ENCODE measurements at regions not wholly inside any gene's neighbourhood (a gene's known extent, or its start where the extent isn't known, plus 50 kb on each side); places are given as distances from the start of the nearest gene placed in this dataset.

- H4K20me1 ChIP-seq (ENCODE audit: control insufficient read depth, insufficient read depth, insufficient read length), result no peaks in the 10 kb centered on the region
These were observed 120.0 kb upstream of the EGFL6 start for GRCh38 chrX:13449441-13449840.

More at GRCh38 chrX:13449441-13449840, 120.0 kb upstream of the EGFL6 start:
- Histone ChIP-seq H2BK120ac (ENCODE audit: low read depth, low read length, poor library complexity, severe bottlenecking) (no peak overlapping the region), H3K4me1 (ENCODE audit: insufficient read depth, low read length) (no peaks in the 10 kb centered on the region), H4K91ac (ENCODE audit: insufficient read length, low read depth, low read length) (no peak overlapping the region), H3K23ac (ENCODE audit: insufficient read length, low read depth, low read length) (no peak overlapping the region), H2BK5ac (ENCODE audit: insufficient read length, low read length) (no peak overlapping the region), H4K8ac (replicated peaks; ENCODE audit: insufficient read length, low read depth, low read length) (no peak overlapping the region), H4K5ac (ENCODE audit: insufficient read length, low read depth, low read length) (no peak overlapping the region), H3K18ac (ENCODE audit: insufficient read length, low read depth, low read length) (no peak overlapping the region), H3K9ac (ENCODE audit: extremely low read depth, insufficient read length, low read length) (no peak overlapping the region), H3K14ac (ENCODE audit: insufficient read depth, low read length) (no peak overlapping the region), H3K23me2 (ENCODE audit: insufficient read length, low read depth, low read length, poor library complexity, severe bottlenecking) (no peaks in the 10 kb centered on the region), H2BK20ac (ENCODE audit: low read depth, low read length, poor library complexity, severe bottlenecking) (no peak overlapping the region), H3K4ac (ENCODE audit: low read depth, low read length) (no peak overlapping the region), H2BK12ac (ENCODE audit: insufficient read length, low read depth, low read length) (no peak overlapping the region), H3K9me3 (ENCODE audit: control insufficient read depth, low read depth, low read length) (no peaks in the 10 kb centered on the region), H3K4me2 (ENCODE audit: insufficient read depth, insufficient read length, low read length) (no peak overlapping the region), H2AK5ac (ENCODE audit: insufficient read length, low read length) (no peak overlapping the region), H2AFZ (ENCODE audit: low read length) (no peak overlapping the region), H3T11ph (ENCODE audit: low read length) (no peak overlapping the region), H3K27me3 (ENCODE audit: insufficient read depth, low read length) (no peaks in the 10 kb centered on the region), H3K56ac (ENCODE audit: insufficient read length, low read depth, low read length) (no peak overlapping the region), H3K79me2 (ENCODE audit: insufficient read depth, low read length) (no peaks in the 10 kb centered on the region), H2BK15ac (ENCODE audit: low read depth, low read length) (no peak overlapping the region), H3K79me1 (ENCODE audit: insufficient read depth, low read depth, low read length, poor library complexity, severe bottlenecking) (no peaks in the 10 kb centered on the region), H3K27ac (ENCODE audit: insufficient read length, low read depth, low read length) (no peak overlapping the region)
- Mint-ChIP-seq H3K36me3 (ENCODE audit: insufficient read depth in 1 of 3, low read depth in 3 of 3) (peaks cover 0 to 7% (median 2%) of the 10 kb centered on the region in 3 experiments; a peak in 3 of 7 replicates), H3K27ac (no peak overlapping the region), H3K4me1 (no peaks in the 10 kb centered on the region), H3K27me3 (ENCODE audit: low read depth) (no peaks in the 10 kb centered on the region; the same call in none of the 2 replicates), H3K9me3 (peaks cover 55 to 64% of the 10 kb centered on the region in 2 experiments), H3K4me3 (no peak overlapping the region)
- TF ChIP-seq, protein P1, sequence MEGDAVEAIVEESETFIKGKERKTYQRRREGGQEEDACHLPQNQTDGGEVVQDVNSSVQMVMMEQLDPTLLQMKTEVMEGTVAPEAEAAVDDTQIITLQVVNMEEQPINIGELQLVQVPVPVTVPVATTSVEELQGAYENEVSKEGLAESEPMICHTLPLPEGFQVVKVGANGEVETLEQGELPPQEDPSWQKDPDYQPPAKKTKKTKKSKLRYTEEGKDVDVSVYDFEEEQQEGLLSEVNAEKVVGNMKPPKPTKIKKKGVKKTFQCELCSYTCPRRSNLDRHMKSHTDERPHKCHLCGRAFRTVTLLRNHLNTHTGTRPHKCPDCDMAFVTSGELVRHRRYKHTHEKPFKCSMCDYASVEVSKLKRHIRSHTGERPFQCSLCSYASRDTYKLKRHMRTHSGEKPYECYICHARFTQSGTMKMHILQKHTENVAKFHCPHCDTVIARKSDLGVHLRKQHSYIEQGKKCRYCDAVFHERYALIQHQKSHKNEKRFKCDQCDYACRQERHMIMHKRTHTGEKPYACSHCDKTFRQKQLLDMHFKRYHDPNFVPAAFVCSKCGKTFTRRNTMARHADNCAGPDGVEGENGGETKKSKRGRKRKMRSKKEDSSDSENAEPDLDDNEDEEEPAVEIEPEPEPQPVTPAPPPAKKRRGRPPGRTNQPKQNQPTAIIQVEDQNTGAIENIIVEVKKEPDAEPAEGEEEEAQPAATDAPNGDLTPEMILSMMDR (conservative IDR thresholded peaks at IDR 0.05), result no peak
- DNase-seq, result no peak

Measured in H9 (cell line).